ENCODE measurements at regions not wholly inside any gene's neighbourhood (a gene's known extent, or its start where the extent isn't known, plus 50 kb on each side); places are given as distances from the start of the nearest gene placed in this dataset.

DNA sequence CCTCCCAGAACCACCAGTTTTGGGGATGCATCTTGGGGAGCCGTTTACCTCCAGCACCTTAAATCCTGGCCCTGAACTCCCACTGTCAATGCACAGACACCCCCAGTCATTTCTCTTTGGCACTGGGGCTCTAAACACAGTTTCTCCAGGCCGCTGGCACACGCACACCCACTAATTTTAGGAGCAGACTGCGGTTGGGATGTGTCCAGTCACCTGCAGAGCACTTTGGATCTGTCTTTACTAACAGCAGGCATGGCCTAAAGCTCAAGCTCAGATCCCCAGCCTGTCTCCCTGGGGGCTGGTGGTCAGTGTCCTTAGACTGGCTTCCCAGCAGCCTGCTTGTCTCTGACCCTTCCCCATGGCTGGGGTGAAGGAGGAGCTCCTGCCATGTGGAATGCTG, 49.9 kb downstream of the SYNE3 start:
- DNase-seq, result no peak

DNA sequence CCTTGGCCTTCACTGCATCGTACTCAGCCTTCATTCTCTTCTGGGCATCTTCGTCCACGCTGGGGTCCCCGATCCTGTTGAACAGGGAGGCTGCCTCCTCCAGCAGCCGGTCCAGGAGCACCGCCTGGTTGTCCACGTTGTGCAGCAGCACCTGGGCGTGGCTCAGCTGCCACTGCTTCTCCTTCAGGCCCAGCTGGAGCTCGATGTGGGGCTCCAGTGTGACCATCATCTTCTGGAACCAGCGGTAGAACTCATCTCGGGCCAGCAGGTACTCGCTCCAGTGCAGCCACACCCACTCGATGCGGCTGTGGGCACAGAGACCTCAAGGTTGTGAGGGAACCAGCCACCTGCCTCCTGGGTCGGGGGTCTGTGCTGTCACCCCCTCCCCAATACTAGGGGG, 50.5 kb downstream of the SYNE3 start:
- DNase-seq, result no peak

DNA sequence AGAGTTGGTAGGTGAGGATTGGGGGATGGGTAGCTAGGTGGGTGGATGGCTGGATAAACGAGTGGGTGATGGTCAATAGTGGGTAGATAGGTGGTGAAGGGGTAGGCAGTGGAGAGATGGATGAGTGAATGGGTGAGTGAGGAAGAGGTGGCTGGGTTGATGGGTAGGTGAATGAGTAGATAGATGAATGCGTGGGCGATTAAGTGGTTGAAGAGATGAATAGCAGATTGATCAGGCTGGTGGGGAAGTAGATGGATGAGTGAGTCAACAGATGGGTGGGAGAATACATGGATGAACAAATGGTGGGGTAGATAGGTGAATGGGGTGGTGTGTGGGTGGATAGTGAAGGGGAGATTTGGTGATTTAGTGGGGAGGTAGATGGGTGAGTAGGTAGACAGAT, 51.1 kb downstream of the SYNE3 start:
- DNase-seq, result no peak

DNA sequence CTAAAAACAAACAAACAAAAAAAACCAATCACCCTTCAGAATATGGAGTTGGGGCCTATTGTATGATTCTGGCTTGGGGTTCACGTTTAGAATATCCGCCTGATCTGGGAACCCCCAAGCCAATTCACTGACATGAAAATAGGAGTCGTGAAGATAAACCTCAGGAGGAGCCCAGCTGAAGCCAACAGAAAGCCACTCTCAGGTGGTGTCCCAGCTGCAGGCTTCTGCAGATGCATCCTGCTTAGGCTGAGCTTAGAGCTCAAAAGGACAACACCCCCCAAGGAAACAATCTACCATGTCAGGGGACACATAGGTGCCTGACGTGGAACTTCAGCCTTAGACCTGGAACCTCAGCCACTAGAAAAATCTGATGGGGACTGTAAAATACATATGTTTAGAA, 51.9 kb downstream of the SYNE3 start:
- no peak for DNase-seq

DNA sequence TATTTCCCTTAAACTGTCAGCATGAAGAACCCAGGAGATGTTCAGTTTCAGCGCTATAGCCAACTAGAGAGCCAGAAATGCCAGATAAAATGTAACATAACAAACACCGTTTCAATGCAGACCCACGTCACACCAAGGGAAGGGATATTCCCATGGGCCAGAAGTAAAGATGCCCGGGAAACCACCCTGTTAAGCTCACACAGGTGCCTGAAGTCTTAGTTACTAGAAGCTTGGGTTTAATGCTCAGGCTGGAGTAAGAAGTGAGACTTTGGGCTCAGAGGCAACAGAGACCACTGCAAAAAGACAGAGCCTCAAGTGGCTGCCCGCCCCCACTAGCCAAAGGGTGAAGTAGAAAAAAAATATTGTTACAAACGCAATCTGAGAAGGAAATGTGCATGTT, 52.3 kb downstream of the SYNE3 start:
- no peak for DNase-seq

DNA sequence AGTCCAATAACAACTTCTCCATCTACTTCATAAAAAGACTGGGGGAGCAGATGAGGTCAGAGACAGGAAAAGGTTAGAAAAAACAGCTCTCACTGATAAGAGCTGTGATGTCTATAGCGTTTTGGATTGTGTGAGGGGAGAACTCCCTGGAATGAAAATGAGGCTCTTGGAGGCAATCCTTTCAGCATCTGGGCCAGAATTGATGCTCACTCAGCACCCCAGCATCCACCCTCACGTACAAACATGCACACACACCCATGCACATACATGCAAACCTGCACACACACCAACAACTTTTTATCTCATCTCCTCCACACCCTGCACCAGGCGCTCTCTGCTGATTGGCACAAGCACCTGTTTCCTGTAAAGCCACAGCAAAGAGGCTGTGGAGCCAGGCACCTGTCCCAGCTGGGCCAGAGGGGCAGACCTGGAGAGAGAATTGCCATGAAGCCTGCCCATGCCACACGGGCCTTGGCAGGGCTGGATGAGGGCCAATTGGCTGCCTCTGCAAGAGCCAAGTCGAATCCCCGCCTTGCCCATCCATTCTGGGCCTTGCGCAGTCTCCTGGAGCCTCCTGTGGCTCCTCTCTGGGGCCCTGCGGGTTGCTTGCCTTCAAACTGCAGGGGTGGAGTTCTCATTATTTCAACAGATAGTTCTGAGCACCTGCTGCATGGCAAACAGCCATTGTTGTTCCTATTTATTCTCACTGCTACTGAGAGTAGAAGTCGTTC, 53.1 kb downstream of the SYNE3 start:
- peak in 1 of 2 experiments; percentile 6 for DNase-seq

DNA sequence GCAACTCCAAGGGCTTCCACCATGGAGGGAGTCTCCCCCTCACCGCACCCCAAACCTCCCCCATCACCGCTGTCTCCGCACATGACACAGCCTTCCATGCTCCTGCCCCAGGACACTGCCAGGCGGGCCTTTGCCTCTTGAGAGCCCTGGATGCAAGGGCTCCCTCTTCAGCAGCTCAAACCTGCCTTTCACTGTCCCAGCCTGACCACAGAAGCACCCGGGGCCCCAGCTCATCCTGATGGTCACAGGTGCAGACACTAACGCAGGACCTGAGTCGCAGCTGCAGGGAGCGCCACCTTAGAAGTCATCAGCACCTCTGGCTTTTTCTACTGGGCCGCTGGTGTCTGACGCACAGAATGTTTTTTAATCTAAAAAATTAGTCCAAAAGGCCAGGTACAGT, 54.0 kb downstream of the SYNE3 start:
- DNase-seq, result no peak

DNA sequence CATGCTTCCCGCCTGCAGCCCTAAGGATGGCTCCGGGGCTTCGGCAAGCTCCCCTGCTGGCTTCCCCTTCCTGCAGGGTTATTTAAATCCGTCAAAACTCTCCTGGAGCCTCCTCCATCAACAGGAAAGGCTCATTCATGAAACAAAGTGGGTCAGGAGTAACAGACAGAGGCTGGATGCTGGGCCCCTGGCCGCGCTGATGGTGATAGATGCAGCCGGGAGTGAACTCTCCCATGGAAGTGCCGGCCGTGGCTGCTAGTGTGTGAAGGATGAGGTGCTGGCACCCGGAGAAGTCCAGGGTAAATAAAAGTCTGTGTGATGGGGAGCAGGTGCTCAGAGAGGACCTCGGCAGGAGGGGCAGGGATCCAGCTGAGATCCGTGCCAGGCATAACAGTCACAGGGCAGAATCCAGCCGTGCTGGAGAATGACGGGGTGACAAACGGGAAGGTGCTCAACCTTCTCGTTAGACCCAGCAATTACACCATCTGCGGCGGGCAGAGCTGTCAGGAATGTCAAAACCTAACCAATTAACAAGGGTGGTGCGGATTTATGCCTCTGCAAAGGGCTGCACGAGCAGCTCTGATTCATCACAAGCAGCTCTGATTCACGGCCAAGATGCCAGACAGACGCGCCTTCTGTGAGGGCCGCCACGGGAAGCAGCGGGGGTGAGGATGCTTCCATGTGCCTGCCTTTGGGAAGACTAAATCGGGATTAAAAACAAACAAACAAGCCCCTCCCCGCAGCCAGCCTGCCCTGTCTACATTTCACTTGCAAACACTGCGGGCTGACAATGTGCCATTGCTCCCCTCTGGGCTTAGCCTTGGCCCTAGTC, 55.6 kb downstream of the SYNE3 start:
- DNase-seq, result no peak

DNA sequence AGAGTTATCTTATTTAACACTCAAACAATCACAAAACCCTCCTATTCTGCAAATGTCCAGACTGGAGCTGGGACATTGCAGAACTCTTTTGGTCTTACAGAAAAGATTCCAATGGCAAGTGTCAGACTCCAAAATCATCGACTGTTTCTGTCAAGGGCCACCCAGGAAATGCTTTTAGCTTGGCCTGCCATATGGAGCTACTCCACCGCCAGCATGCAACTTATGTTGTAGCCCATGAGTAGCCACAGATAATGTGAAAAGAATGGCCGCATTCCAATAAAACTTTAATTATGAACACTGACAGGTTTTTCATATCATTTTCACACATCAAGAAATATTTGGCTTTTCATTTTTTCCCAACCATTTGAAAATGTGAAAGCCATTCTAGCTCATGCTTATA, 57.5 kb downstream of the SYNE3 start:
- no peak for DNase-seq

DNA sequence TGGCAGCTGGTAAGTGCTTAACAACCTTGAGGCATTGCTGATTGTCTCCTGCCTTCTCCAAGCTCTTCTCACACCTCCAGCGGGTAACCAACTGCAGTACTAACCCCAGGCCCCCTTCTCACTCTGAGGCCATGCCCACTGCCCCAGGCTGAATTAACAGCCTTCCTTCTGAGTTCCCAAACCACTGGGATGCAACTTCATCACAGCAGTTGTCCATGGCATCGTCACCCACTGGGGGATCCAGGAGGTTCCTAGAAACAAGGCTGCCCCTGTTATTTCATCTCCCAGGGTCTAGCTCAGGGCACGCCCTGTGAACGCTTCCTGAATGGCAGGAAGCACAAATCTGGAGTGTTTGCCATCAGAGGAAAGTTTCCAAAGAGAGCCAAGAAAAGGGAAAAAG, 58.0 kb downstream of the SYNE3 start:
- DNase-seq, result no peak

DNA sequence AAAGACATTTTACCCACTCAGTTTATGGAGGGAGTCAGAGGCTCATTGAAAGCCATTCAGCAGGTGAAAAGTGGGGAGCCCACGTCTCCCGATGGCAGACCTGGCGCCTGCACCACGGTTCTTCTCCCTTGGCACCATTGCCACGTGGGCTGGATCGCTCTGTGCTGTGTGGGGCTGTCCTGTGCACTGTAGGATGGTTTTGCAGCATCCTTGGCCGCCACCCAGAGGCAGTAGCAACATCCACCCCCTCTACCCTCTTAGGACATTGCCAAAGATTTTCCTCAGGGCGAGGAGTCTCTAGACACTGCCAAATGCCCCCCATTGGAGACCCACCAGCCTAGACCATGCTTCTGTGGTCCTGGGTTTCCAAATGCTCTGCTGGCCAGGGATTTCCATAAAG, 60.2 kb downstream of the SYNE3 start:
- DNase-seq, result no peak

DNA sequence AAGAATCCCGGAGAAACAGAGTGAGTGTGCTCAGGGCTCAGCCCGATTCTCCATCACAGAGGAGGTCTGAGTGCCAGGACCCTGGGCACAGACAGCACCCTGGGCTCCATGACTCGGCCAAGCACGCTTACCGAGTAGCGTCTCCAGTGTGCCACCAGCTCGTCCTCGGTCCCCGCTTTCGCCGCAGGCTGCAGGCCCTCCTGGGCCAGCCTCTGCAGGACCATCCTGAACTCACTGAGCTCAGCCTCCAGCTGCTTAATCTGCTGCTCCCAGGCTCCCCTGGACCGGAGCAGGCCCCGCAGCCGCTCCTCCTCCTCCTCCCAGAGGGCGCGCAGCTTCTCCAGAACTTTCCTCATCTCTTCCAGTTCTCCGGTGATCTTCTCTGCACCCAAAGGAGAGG, 61.2 kb downstream of the SYNE3 start:
- no peak for DNase-seq

DNA sequence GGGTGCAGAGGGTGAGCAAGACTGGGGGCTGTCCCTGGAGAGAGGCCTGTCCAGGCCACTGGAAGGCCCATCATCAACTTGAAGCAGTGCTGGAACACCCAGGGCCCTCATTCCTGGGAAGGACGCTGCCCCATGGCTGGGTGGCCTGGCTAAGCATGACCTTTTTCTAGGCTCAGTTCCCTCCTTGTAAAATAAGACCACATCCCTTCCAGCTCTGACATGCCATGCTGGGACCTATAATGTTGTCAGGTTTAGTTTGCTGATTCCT, 62.8 kb downstream of the SYNE3 start:
- DNase-seq, result no peak

DNA sequence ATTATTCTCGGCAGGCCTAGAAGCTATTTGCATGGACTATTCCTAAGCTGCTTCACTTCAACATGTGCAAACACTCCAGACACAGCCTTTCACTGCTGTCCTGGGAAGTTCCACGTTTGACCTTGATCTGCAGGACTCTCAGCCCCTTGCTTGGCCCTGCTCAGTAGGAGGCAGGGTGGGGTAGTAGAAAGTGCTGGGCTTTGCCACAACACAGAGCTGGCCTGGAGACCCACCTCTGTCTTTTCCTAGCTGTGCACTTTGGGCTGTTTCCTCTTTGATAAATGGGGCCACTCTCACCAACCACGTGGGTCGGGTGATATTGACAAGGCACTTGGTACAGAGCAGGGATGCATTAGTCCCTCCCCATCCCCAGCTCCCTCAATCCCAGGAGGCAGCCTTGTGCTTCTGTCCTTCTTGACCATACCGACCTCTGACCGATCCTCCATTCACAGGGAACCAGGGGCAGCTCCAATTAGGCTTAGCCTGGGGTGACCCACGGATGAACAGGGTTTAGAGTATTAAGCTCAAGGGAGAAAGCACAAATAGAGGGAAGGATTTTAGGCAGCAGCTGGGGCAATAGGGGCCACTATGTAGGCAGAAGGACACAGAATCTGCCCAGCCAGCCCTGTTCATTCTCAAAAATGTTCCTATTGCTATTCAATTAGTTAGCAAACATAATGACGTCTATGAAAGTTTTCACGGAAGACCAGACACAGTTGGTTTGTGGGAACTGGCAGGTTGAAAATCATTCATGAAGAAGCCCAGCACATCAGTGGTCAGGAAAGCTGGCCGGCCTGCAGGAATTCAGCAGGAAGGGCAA, 63.3 kb downstream of the SYNE3 start:
- no peak for DNase-seq

DNA sequence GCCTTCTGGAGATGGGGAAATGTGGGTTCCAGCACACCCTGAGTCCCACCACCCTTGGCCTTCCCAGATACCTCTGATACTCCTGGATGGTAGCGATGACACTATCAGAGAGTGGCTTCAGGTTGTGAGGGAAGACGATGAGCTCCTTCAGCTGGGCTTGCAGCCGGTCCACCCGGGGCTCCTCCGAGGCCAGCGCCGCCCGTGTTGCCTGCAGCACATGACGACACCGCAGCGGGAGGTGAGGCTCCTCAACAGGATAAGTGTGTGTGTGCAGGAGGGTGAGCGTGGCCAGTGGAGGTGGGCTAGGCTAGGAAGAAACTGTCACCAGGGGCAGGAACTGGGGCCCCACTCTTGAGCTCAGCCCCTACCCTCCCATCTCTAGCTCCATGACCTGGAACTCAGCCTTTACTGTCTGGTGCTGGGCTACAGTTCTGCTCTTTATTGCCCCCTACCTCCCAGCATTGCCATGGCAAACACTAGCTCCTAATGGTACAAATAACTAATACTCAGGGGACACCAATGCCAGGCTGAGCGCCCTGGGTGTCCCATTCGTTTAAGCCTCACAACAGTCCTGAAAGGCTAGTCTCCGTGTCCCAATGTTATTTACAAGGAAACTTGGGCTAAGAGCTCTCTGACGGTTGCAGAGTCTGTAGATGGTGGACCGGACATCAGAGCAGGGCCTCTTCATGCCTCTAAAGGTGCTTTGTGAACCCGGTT, 64.1 kb downstream of the SYNE3 start:
- DNase-seq, result no peak

DNA sequence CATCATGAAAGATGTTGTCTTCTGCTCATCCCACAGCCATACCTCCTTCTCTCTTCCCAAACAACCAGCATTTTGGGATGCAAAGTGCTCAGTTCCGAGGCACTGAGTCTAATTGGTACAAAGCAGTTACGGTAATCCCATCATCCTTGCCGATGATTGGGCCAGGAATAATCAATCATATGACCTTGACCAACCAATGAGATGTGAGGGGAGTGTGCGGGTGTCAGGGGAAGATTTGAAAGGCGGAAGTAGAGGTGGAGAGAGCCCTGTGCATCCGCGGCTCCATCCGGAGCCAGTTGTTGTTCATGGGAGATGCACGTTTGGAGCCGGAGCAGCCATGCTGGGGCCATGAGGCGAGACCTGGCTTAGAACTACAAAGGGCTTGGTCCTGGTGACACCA, 67.3 kb downstream of the SYNE3 start:
- DNase-seq, result no peak

DNA sequence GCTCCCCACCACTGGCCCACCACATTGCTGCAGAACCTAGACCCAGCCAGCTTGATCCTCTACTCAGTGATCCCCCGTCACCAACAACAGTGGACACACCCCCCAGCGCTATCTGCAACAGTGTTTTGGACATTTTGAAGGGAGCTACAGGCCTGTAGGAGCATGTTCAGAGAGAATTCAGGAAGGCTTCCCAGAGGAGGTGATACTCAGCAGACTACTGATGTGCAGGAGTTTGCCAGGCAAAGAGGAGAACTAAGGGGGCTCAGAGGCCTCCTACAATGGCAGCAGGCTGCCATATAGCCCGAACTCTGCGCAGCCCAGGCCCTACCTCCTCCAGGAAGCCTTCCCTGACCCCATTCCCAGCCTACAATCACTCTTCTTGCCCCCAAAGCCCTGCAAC, 70.0 kb downstream of the SYNE3 start:
- no peak for DNase-seq

DNA sequence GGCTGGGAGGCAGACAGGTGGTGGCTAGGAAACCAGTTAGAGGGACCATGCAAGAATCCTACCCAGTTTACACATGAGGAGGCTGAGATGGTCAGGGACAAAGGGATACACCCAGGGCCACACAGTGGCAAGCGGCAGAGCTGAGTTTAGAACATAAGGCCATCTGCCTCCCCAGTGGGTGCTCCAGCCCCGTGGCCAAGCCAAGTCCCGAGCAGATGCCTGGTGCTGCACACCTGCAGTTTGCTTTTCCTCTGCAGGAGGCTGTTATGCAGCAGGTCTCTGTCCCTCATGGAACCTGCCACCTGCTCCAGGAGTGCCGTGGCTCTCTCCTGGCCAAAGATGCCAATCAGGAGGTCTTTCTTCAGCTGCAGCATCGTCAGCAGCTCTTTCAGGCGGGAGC, 70.8 kb downstream of the SYNE3 start:
- DNase-seq, result no peak

DNA sequence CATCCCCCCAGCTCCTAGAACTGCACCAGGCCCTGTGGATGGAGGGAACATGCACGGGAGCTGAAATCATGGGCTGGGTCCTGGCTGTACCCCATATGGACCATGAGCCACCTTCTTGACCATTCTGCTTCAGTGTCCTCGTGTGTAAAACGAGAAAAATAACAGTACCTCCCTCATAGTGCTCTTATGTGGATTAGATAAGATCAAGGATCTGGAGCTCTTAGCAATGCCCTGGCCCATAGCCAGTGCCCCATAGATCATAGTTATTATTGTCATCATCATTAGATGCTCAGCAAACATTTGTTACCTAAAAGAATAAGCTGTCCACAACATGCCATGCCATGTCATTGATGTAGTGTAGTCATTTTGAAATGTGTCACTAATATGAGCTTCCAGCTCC, 71.3 kb downstream of the SYNE3 start:
- no peak for DNase-seq

DNA sequence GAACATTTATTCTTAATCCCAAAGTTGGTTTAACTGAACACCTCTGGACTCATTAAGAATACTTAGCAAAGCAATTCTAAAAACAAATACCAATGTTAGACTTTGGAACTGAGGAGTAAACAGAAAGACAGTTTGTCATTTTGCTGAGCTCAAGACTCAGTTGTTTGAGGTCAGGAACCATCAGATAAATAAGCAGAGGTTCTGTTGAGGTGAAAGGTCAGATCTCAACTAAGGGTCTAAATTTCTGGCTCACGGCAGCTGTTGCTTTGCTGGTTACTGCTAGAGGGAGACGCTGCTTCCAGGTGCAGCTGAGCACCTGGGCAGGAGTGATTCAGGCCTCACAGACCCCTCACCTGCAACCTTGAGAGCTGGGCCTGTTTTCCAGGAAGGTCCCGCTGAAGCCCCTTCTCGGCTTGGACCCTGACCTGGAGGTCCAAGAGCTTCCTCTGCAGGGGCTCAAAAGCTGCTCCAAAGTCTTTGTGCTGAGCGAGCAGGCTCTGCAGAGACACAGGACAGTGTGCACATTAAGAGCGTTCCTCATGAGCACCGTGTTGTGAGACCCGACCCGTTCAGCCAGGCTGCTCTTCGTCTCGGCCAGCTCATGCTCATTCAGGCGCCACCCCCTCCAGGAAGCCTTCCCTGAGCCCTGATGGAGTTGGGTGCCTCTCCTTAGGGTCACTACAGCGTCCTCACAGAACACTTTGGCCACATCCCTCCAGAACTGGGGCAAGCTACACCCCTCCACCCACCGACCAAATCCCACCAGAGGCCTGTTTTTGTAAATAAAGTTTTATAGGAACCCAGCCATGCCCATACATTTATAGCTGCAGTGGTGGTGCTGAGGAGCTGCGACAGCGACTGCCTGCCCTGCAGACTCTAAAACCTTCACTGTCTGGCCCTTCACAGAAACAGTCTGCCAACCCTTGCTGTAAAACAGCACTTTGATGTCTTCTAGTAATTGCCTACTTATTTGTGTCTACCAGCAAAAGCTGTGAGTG, 72.0 kb downstream of the SYNE3 start:
- no peak for DNase-seq

DNA sequence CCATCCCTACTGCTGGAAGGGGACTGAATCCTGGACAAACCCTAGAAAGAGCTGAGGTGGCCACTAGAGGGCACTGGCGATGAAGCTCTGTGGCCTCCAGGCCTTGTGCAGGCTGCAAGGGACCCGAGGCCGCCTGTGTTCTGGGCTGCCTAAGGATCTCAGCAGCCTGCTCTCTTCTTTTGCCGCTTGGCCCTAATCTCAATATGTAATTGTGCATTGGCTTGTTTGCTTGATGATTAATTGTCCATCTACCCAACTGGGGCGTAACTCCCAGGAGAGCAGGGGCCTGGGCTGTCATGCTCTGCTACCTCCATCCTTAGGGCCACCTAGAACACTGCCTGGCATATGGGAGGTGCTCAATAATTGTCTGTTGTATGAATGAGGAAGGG, 73.8 kb downstream of the SYNE3 start:
- DNase-seq, result peak; percentile 82 to 85

DNA sequence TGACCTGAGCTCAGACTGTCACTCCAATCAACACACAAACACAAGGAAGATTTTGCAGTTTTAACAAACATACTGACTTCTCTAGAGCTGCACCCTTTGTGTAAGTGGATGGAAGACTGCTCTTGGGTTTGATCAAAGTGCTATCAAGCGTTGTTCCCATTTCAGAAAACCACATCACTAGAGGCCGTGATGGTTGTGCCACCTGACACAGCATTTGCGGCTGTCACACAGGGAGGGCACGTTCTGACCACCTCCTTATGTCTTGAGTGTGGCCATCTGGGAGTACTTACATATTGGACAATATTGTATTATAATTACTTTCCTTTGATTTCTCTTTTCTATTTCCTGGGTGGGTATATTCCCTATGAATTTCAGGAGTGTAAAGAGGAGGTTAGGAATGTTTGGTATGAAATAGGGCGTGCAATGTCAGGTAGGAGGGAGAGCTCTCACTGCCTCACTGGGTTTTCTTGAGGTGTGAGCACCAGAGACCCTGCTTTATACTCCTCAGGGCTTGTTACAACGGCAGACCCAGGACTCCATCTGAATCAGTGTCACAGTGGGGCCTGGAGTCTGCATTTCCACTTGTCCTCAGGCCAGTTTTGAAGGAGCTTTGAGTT, 74.3 kb downstream of the SYNE3 start:
- no peak for DNase-seq

Data from activated CD4-positive, alpha-beta T cell treated with anti-CD3 and anti-CD28 coated beads, Interleukin-2, amount 50 U/mL, for 48 hours (primary cell).